ENCODE measurements at regions not wholly inside any gene's neighbourhood (a gene's known extent, or its start where the extent isn't known, plus 50 kb on each side); places are given as distances from the start of the nearest gene placed in this dataset.

DNA sequence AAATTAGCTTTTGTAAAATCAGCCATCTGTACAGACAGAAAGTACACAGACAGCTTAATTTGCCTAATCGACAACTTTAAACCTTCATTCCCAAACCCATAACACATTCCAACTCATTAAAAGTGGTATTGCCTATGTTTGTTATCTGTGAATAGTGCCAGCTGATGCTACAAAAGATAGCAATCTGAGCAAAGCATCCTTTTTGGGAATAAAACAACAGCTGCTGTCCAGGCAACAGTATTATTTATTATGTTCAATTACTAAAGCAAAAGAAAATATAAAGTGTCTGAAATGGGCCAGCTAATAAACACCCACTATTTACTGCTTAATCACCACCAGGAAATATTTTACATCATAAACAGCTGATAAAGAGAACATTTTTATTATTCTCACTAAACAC, 134.8 kb upstream of the ABI3BP start:
- TF ChIP-seq, protein P1, sequence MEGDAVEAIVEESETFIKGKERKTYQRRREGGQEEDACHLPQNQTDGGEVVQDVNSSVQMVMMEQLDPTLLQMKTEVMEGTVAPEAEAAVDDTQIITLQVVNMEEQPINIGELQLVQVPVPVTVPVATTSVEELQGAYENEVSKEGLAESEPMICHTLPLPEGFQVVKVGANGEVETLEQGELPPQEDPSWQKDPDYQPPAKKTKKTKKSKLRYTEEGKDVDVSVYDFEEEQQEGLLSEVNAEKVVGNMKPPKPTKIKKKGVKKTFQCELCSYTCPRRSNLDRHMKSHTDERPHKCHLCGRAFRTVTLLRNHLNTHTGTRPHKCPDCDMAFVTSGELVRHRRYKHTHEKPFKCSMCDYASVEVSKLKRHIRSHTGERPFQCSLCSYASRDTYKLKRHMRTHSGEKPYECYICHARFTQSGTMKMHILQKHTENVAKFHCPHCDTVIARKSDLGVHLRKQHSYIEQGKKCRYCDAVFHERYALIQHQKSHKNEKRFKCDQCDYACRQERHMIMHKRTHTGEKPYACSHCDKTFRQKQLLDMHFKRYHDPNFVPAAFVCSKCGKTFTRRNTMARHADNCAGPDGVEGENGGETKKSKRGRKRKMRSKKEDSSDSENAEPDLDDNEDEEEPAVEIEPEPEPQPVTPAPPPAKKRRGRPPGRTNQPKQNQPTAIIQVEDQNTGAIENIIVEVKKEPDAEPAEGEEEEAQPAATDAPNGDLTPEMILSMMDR (IDR thresholded peaks at IDR 0.05): no peak
- no peak for TF ChIP-seq POLR2A (IDR thresholded peaks at IDR 0.05)

All from uterus (tissue), 2 donors.